ENCODE measurements at regions not wholly inside any gene's neighbourhood (a gene's known extent, or its start where the extent isn't known, plus 50 kb on each side); places are given as distances from the start of the nearest gene placed in this dataset.
"Not testable (repeated sequence)": the region's sequence is repeated elsewhere in the genome, so short reads cannot be mapped to it uniquely, and the experiment has no call there.

- 17% methylated on average over 2 of the region's 7 CpGs for WGBS (ENCODE audit: insufficient coverage, low coverage, low lambda C conversion rate, missing lambda C conversion rate)
- H3K27ac ChIP-seq; H3K4me1 ChIP-seq; DNase-seq; H3K9me3 ChIP-seq; H3K36me3 ChIP-seq; H3K27me3 ChIP-seq; H3K4me3 ChIP-seq; intact Hi-C loops (cut with DNase I); ATAC-seq: not testable (repeated sequence)
- peak in 1 of 4 donors; percentile 12 for TF ChIP-seq CTCF (IDR thresholded peaks at IDR 0.05)
Observed at GRCh38 chr6:28848756-28849155, 75.0 kb downstream of the TRIM27 start.

Small RNA genes lying in the stretch of these regions (small RNA-seq; reads per million reads assigned to genes)
- 0 reads per million in 2 experiments for gene AL121932.1

Data from right lobe of liver (tissue), 6 donors.